ENCODE measurements at regions not wholly inside any gene's neighbourhood (a gene's known extent, or its start where the extent isn't known, plus 50 kb on each side); places are given as distances from the start of the nearest gene placed in this dataset.

- TF ChIP-seq CTCF (IDR thresholded peaks at IDR 0.05) (no peak), POLR2A (IDR thresholded peaks at IDR 0.05) (no peak)
Observed at GRCh38 chr12:116677202-116677661, 60.6 kb downstream of the SPRING1 start.

All from lower leg skin (tissue), 3 donors.